ENCODE measurements at regions not wholly inside any gene's neighbourhood (a gene's known extent, or its start where the extent isn't known, plus 50 kb on each side); places are given as distances from the start of the nearest gene placed in this dataset.

DNA sequence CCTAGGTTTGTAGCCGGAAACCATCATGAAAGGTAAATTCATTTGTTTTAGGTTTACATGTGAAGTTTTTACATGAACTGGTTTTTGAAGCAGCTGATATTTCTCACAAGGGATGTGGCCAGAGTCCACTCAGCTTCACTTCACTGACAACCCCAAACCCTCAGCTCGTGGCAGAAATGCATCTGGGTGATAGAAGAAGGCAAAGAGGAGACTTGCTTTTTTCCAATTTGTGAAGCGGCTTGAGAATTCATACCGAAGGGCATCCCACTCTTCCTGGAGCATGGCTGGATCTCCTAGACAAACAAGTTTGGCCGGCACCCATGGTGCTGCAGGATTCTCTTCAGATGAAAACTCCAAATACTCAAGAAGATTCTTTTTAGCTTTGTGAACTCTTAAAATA lies 392.8 kb upstream of the CNR1 start:
- DNase-seq = no peak

DNA sequence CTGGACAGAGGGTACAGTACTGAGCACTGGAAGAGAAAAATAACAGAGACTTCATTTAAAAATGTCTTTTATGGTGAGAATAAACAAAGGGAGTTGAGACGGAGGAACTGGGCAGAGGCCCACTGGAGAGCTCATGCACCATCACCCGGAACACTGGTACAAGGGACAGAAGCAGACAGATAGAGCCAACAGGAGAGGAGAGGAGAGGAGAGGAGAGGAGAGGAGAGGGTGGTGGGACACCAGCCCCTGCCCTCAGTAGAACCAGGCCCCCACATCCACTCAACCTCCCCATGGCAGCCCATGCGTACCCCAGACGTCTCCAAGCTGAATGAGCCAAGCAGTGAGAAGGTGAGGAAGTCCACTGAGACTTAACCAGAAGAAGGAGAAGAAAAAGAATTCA lies 390.5 kb upstream of the CNR1 start:
- DNase-seq = no peak

DNA sequence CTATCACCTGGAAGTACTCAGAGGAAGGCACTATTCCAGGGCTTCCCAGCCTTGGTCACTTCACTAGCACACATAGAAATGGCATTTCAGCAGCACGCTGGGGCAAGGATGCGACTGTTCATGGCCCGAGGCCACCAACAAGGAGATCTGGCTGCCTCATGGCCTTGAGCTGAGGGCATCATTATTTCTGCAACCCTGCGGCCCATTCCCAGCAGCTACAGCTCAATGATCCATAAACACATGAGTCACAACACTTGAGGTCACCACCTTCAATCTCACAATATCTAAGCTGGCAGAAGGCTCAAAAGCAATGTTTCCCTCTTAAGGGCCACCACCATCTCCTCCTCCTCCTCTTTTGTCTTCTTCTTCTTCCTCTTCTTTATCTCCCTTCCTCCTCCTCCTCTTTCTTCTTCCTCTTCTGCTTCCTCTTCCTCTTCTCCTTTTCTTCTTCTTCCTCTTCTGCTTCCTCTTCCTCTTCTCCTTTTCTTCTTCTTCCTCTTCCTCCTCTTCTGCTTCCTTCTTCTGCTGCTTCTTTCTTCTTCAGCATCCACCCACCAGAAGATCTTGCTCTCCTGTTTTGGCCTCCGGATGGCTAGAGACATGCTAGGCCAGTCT lies 382.9 kb upstream of the CNR1 start:
- DNase-seq = no peak

DNA sequence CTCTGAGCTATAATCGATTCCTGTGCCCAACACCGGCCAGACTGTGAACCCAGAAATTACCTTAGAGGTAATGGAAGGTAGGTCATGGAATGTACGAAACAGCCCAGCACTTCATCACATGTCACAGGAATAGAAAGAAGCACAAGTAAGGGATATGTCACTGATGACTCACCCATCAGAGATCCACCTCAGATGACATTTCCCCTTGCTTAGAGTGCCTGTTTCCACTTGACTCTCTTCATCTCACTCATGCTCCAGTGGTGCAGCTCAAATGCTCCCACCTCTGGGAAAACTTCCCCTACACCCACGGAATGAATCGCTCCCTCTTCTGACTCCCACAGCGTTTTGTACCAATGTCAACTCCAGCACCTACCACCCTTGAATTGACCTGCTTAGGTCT lies 381.6 kb upstream of the CNR1 start:
- DNase-seq = no peak

DNA sequence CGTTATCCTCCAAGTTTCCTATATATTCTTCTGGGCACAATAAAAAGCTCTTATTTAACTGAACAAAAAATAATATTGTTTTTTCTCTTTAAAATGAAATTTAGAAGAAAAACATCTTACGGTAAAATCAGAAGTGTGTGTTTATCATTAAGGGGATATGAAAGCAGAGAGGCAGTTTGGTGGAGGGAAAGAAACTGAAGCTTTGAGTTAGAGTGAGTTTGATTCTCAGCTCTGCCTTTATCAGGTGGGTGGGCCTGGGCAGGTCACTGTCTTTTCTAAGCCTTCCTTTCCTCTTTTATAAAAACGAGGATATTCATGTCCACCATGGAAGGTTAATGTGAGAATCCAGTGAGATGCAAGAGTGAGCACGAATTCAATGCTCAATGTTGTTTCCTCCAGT lies 379.8 kb upstream of the CNR1 start:
- DNase-seq = no peak

DNA sequence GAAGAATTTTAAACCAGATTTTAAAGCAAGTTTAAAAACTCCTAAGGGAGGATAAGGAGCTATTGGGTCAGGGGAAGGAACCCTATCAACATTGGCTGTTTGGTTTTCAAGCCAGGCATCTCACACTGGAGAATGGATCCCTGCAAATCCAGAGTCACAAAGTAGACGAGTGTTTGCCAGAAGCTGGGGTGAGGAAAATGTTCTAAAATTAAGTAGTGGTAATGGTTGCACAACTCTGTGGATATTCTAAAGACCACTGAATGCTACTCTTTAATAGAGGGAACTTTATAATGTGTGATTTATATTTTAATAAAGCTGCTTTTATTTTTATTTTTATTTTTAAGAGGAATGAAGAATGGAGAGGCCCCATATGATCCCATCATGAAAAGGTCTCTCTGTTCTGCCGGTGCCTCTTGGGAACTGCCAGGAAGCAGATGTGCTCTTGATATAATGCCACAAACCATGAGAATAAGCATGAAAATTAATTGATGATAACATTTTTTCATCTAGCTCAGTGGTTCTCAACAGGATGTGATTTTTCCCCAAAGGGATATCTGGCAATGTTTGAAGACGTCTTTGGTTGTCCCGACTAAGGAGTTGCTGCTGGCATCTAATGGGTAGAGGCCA lies 379.0 kb upstream of the CNR1 start:
- no peak for DNase-seq

DNA sequence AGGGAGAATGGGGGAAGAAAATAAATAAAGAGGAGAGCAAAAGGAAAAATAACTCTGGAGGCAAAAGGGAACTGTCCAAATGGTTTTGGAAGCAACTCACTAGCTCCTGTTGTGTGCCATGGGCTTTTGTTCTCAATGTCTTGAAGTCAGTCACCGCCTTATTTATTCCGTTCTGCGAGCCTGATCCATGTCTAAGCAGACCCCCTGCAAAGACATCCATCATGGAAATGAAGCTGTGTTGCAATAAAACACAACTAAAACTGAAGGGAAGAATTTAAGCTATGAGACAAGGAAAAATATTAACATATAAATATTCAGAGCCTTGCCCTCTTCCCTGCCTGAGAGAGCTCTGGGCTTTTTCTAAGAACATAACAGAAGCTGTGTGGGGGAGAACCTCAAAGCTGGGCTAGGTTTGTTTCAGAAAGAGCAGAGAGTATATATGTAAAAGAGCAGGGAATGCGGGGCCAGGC lies 373.2 kb upstream of the CNR1 start:
- no peak for DNase-seq

DNA sequence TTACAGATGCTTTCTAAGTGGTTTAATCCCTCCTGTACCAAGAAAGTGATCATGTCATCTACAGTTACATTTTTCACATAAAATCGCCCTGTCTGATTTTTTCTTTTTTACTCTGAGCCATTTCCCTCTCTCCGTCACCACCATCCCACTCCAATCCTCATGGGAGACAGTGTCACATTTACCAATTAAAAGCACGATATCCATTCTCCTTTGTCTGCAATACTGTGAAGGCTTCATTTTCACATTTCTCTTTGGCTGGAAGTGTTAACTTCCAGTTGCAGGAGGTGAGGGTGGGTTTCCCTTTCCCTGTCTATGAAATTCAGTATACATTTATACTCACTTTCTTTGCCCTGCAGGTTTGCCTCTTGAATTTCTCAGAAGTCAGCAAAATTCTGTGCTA lies 372.7 kb upstream of the CNR1 start:
- DNase-seq = no peak

DNA sequence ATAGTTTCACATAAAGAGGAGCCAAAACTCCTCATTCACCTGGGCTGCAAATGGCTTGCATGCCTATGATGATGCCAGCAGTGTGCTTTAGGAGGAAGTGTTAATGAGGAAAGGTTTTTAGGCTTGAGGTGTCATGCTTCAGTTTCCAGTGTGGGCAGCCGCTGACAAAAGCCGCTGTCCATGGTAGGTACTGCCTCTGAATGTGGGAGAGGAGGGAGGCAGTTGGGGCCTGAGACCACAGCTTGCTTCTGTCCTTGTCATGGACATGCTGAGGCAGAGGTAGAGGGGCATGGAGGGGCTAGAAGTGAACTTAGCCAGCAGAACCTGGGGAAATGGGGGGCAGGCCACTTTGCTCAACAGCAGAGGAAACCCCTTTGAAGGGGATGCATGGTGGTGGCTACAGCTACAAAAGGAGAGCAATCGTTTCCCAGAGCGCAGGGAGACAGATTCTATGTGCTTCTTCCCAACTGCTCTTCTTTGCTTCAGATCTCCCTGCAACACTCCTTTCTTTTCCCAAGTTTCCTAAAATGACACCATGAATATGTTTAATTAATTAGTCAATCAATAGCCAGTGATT lies 372.1 kb upstream of the CNR1 start:
- peak; percentile 4 for DNase-seq

DNA sequence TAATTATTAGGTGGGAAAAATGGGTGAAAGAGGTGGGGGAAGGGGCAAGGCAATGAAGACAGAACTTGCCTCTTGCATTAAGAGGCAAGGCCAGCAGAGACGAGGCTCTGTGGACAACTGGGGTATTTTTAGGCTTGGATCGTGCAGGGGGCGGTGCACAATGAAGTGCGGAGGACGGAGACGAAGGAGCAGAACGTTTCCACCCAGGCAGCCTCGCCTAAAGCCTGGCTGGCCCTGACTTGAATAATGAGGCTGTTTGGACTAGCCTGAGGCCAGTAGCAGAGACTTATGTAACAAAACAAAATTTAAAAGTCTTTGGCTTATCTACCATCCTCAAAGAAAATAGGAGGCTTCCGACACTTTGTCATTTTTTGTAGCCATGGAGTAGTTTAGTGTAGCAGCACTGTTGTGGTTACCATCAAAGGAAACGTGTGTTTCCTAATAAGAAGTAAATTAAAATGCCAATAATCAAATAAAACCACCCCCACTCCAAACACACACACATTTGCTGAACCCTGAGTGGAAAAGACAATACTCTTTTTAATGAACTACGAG lies 370.0 kb upstream of the CNR1 start:
- DNase-seq = no peak

DNA sequence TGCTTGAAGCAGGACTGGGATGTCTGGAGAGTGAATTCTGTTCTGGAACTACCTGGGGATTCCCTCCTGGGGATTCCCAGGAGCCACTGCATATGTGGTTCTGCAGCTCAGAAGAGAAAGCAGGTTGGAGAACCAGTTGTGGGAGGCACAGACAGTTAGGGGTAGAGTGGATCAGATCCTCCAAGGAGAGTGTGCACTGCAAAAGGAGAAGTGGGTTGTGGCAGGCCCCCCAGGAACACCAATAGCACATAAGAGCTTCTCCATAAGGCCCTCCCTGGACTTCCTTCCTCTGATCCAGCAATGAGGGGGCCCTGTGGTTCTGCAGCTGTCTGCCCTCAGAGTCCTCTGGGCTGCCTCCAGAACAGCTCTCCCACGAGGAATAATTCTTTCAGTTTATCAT lies 369.2 kb upstream of the CNR1 start:
- DNase-seq = no peak

DNA sequence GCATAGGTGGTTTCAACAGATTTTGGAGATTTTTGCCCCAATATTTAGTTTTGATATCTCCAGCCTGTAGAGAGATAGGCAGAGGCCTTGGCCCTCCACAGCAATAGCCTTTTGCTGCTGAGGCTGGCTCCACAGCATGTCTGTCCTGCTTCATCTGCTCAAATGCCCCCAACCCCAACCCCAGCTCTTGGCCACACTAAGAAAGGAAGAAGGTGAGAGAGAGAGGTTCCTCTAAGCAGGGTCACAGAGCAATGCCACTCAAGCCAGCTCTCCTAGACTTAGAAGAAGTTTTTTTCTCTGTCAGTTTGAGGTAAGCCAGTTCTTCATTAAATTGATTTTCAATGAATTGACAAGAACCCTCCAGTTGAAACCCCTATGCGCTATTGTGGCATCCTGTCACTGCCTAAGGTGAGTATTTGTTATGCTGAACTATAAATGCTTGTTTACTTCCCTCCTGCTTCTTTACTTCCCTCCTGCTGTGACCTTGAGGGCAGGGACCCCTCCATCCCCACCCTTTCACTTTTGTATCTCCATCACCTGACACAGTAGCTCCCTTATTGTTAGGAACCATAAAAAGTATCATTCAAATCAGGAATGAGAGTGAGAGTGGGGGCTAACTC lies 366.2 kb upstream of the CNR1 start:
- no peak for DNase-seq

DNA sequence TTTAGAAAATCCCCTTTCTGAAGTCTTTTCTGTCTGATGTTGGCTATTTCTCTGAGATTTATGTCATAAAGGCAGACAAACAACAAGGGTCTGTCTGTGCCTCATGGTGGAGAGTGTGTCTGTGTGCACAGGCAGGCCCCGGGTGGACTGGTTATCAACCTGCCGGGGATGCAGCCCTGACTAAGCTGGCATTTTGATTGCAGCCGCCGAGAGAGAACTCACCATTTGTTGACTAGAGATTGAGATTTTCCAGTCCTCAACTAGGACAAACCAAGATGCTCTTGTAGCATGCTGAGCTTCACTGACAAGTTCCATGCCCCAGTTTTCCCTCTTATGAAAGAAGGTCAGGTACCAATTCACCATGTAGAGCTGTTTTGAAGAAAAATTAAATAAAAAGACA lies 363.6 kb upstream of the CNR1 start:
- no peak for DNase-seq

DNA sequence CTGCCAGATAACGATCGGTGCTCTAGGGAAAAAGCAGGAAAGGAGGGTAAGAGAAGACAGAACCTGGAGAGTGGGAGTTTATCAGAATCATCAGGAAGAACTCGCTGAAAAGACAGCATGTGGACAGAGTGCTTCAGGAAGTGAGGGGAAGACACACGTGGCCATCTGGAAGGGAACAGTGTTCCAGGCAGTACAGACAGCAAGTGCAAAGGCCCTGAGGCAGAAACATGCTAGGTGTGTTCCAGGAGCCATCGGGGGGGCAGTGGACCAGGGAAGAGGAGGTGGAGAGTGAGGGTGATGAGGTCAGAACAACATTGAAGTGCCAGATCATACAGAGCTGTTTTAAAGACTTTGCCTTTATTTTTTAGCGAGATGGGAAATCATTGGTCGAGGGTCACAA lies 354.3 kb upstream of the CNR1 start:
- DNase-seq = no peak

DNA sequence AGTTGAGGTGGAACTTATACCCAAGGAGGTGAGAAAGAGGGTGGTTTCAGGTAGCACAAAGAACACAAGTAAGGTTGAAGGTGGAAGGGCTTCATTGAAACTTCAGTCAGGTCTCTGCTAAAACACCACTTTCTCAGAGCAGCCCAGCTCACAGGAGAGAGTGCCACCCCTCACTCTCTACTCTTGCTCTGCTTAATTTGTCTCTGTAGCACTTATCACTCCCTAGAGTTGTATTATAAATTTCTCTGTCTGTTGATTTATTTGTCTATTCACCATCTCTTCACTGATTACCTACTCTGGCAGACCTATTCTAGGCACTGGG lies 353.8 kb upstream of the CNR1 start:
- no peak for DNase-seq

DNA sequence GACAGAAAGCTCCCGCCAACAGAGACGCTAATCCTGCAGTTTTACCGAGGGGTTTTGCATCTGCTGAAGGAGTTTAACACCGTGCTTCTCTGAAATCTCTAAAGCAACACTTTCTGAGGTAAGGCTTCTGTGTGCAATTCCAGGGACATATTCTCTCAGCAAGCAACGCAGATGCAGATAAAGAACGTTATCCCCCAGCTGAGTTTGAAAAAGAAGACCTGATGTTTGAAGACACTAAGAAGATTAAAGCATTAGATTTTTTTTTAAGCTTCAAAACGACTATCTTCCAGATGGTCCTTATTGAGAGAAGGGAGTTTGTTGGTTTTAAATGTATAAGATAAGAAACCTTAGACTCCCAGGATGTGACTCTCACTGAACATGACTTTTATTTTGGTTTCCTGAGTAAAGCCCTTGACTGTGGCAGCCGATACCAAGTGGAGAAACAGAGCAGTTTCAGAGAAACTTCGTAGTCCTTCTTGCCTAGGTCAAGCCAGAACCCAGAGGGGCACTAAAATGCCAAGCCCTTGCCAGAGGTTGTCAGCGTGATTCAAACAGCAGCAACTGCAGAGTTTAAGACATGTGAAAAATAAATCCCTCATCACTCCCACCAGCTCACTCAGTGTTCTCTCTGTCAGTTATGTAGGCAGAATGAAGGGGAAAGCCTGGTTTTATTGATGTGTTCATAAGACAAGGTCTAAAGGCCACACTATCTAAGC lies 353.3 kb upstream of the CNR1 start:
- DNase-seq = no peak

DNA sequence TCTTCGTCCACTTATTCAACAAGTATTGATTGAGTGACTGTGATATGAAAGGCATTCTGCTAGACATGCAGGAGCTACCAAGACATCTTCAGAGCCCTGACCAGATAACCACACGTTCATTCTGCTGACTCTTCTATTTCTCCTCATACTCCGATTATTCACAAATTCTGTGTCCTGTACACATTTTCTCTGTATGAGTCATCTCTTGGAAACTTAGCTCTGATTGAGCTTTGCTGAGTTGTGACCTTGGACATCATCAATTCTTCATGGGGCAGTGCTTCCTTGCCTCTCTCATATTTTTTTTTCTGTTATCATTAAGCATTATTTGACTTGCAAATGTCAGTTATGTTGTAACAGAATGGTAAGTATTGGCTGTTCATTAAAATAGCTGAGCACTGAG lies 351.6 kb upstream of the CNR1 start:
- DNase-seq = no peak

DNA sequence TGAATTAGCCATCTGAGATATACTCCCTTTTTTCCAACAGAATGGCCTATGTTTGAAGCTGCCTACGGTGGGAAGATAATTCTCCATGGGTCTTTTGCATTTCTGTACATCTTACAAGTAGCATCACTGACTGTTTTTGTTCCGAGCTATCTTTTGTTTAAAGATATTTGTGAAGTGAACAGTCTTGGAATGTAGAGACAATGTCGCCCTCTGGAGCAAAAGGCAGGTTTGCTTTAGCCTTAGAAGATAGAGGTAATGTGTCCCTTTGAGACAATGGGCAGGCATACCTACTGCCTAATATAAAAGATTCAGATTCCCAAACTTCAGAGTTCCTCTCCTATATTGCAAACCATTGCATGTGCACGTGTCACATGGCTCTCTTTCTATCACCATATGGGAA lies 347.8 kb upstream of the CNR1 start:
- DNase-seq = no peak

DNA sequence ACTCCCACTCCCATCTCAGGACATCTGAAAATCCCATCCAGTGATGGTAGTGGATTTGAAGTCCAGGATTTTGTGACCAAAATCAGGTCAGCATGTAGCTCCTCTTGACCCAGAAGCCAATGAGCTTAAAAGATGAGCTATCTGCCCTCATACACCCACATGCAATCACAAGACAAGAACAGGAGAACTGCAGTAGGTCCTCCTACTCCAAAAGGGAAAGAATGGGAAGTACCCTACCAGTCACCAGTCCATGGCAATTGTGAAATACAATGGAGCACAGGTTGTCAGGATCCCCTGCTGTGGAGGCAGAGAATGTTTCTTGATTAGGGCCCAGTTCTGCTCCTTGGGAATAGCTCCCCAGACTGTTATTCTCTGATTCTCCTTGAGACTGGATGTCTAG lies 347.3 kb upstream of the CNR1 start:
- no peak for DNase-seq

DNA sequence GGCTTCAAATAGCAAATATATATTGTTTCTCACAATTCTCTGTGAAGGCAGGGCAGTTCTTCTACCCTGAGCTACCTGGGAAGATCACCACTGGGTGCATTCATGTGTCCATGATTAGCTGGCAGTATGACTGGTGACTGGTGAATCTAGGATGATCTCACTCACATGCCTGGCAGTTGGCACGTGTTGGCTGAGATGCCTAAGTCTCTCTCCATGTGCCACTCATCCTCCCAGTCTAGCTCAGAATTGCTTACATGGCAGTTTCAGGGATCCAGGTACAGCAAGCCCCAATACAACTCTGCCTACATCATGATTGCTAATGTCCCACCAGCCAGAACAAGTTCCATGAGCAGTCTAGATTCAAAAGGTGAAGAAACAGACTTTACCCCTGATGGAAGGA lies 346.8 kb upstream of the CNR1 start:
- DNase-seq = no peak

DNA sequence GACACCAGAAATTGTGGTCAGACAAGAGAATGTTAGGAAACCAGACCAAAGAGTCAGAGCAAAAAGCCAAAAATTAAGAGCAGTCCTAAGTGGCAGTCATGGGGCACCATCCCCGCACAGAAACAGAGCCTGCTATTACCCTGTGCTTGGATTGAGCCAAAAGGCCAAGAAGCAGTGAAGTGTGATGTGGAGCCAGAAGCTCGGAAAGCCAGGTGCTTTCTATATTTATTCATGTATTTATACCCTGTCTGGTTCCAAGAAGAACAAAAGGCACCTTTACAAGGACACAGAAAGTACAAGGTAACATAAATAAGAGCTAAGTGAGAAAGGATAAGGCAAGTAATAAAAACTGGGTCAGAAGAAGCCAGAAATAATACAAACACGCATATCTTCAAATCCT lies 336.2 kb upstream of the CNR1 start:
- no peak for DNase-seq

DNA sequence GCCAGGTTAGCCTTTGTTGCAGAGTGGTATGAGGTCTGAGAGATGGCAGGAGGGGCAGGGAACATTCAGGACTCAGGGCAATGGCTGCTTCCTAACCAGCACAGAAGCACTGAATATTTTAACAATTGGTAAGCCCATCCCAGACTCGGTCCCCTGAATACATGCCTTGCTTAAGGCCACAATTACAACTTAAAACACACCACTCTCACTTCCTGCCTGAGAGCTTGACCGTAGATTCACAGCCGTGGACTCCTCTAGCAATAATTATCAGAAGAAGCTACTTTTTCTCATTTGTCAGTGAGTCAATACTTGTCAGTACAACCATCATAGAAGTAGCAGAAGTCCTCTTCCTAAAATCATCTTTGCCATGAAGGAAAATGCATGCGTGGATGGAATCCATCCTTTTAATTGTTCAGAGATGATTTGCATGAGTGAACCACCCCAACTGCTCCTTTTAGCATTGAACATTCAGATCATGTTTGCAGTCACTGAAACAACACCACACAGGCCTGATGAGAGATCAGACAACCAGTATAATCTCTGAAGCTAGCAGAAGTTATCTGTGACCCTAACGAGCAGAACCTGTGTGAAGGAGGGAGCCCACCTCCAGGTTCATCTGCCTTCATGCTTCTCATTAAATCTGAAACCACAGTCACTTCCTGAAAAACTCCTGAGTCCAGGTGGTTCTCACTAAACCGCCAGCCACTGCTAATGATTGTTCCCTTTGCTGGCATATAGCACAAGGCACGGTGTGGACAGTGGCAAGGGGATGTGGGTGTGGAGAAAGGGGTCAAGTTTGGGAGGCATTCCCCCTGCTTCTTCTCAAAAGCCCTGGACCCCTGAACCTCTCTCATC lies 333.9 kb upstream of the CNR1 start:
- no peak for DNase-seq

All from hindlimb muscle (tissue), 1 donor.